Astrocyte (in vitro differentiated cells and primary cell): ENCODE measurements at regions not wholly inside any gene's neighbourhood (a gene's known extent, or its start where the extent isn't known, plus 50 kb on each side); places are given as distances from the start of the nearest gene placed in this dataset.

Experiments
- DNase-seq: peaks from one replicate; pipeline ENCODE4 v3.0.0-alpha.2; 2010; ENCODE audit warnings: low read depth
- FAIRE-seq: peaks from 2 replicates; lab custom pipeline; 2011; peaks lifted over from hg19 to GRCh38; lab: Jason Lieb, UNC
- H2AFZ ChIP-seq: 2 replicates; pipeline ENCODE4 v1.6.0; 2012; ENCODE audit warnings: low read depth, low read length, inconsistent platforms
- H3K27ac ChIP-seq: 2 replicates; pipeline ENCODE4 v1.5.1; 2011; ENCODE audit warnings: low read depth, low read length, inconsistent platforms
- H3K27me3 ChIP-seq: 2 replicates; pipeline ENCODE4 v1.6.0; 2011; ENCODE audit warnings: low read length, inconsistent platforms; ENCODE audit not compliant: insufficient read depth
- H3K36me3 ChIP-seq: 2 replicates; pipeline ENCODE4 v1.5.1; 2011; ENCODE audit warnings: low read length, inconsistent platforms; ENCODE audit not compliant: insufficient read depth
- H3K4me1 ChIP-seq: 2 replicates; pipeline ENCODE4 v1.5.1; 2011; ENCODE audit warnings: low read length, inconsistent platforms; ENCODE audit not compliant: insufficient read depth
- H3K4me2 ChIP-seq: 2 replicates; pipeline ENCODE4 v1.6.0; 2012; ENCODE audit warnings: low read length, inconsistent platforms
- H3K4me3 ChIP-seq: 2 replicates; pipeline ENCODE4 v1.5.1; 2011; ENCODE audit warnings: low read depth, mild to moderate bottlenecking, low read length, inconsistent platforms; ENCODE audit not compliant: insufficient read depth
- H3K79me2 ChIP-seq: 2 replicates; pipeline ENCODE4 v1.6.0; 2012; ENCODE audit warnings: mild to moderate bottlenecking, low read length, inconsistent platforms; ENCODE audit not compliant: insufficient read depth
- H3K9ac ChIP-seq: 2 replicates; pipeline ENCODE4 v1.6.0; 2012; ENCODE audit warnings: mild to moderate bottlenecking, low read length, inconsistent platforms
- H3K9me3 ChIP-seq: 2 replicates; pipeline ENCODE4 v1.5.1; 2012; ENCODE audit warnings: low read depth, mild to moderate bottlenecking, low read length, inconsistent platforms; ENCODE audit not compliant: insufficient read depth
- H4K20me1 ChIP-seq: 2 replicates; pipeline ENCODE4 v1.6.0; 2012; ENCODE audit warnings: low read length, inconsistent platforms; ENCODE audit not compliant: insufficient read depth
- H3K27ac Mint-ChIP-seq: one replicate; pipeline ENCODE4 v1.8.0; 2021; ENCODE audit warnings: mild to moderate bottlenecking, mixed read lengths; ENCODE audit not compliant: unreplicated experiment
- H3K27me3 Mint-ChIP-seq: one replicate; pipeline ENCODE4 v1.8.0; 2021; ENCODE audit warnings: low read depth, mixed read lengths; ENCODE audit not compliant: unreplicated experiment
- H3K36me3 Mint-ChIP-seq: one replicate; pipeline ENCODE4 v1.8.0; 2021; ENCODE audit warnings: low read depth, mixed read lengths; ENCODE audit not compliant: unreplicated experiment
- H3K4me1 Mint-ChIP-seq: one replicate; pipeline ENCODE4 v1.8.0; 2021; ENCODE audit warnings: low read depth, mixed read lengths; ENCODE audit not compliant: unreplicated experiment
- H3K4me3 Mint-ChIP-seq: one replicate; pipeline ENCODE4 v1.8.0; 2021; ENCODE audit warnings: mild to moderate bottlenecking, moderate library complexity, mixed read lengths; ENCODE audit not compliant: unreplicated experiment
- H3K9me3 Mint-ChIP-seq: one replicate; pipeline ENCODE4 v1.8.0; 2021; ENCODE audit warnings: mild to moderate bottlenecking, mixed read lengths; ENCODE audit not compliant: unreplicated experiment
- CTCF ChIP-seq: IDR thresholded peaks from 2 replicates; pipeline ENCODE4 v1.5.1; 2011; ENCODE audit warnings: low read depth, mild to moderate bottlenecking, inconsistent platforms, low read length, moderate library complexity; ENCODE audit not compliant: insufficient read depth
- EZH2 ChIP-seq: IDR thresholded peaks from 2 replicates; pipeline ENCODE4 v1.6.1; 2012; ENCODE audit warnings: mild to moderate bottlenecking, low read length, inconsistent platforms; ENCODE audit not compliant: insufficient read depth

GRCh38 chr9:30579810-30580209, 1804.6 kb upstream of the ACO1 start:
- H4K20me1 ChIP-seq, result no peaks in the 10 kb centered on the region

GRCh38 chr9:30582240-30582639, 1802.2 kb upstream of the ACO1 start:
- peaks cover 4% of the 10 kb centered on the region for H3K4me1 Mint-ChIP-seq
- H4K20me1 ChIP-seq, result no peaks in the 10 kb centered on the region
- H3K4me3 Mint-ChIP-seq, result no peak overlapping the region
- no peak overlapping the region for H3K27ac Mint-ChIP-seq
- no peaks in the 10 kb centered on the region for H3K79me2 ChIP-seq
- no peaks in the 10 kb centered on the region for H3K27me3 Mint-ChIP-seq
- peaks cover 3% of the 10 kb centered on the region for H3K9me3 Mint-ChIP-seq
- no peak overlapping the region for H3K4me2 ChIP-seq
- no peaks in the 10 kb centered on the region for H3K36me3 ChIP-seq
- no peaks in the 10 kb centered on the region for H3K27me3 ChIP-seq
- FAIRE-seq (no peak), DNase-seq (no peak)
- H3K27ac ChIP-seq, result no peak overlapping the region
- H3K9ac ChIP-seq, result no peak overlapping the region
- H3K36me3 Mint-ChIP-seq, result no peaks in the 10 kb centered on the region
- TF ChIP-seq EZH2, result no peak
- TF ChIP-seq CTCF, result no peak
- H3K4me3 ChIP-seq, result no peak overlapping the region
- no peaks in the 10 kb centered on the region for H3K9me3 ChIP-seq
- no peak overlapping the region for H2AFZ ChIP-seq
- H3K4me1 ChIP-seq, result no peaks in the 10 kb centered on the region

More at GRCh38 chr9:30579810-30580209, 1804.6 kb upstream of the ACO1 start:
- H3K9me3 ChIP-seq, result peaks cover 6% of the 10 kb centered on the region
- no peak overlapping the region for H3K4me2 ChIP-seq
- H3K9me3 Mint-ChIP-seq, result no peaks in the 10 kb centered on the region
- H2AFZ ChIP-seq, result no peak overlapping the region
- H3K36me3 ChIP-seq, result no peaks in the 10 kb centered on the region
- H3K4me1 ChIP-seq, result no peaks in the 10 kb centered on the region
- no peak for TF ChIP-seq EZH2
- no peak for TF ChIP-seq CTCF
- no peaks in the 10 kb centered on the region for H3K36me3 Mint-ChIP-seq
- no peak overlapping the region for H3K27ac Mint-ChIP-seq
- no peaks in the 10 kb centered on the region for H3K79me2 ChIP-seq
- no peak overlapping the region for H3K4me3 ChIP-seq
- no peaks in the 10 kb centered on the region for H3K27me3 Mint-ChIP-seq
- H3K4me1 Mint-ChIP-seq, result peaks cover 4% of the 10 kb centered on the region
- no peak overlapping the region for H3K4me3 Mint-ChIP-seq
- H3K27me3 ChIP-seq, result no peaks in the 10 kb centered on the region
- no peak for FAIRE-seq
- no peak for DNase-seq
- H3K27ac ChIP-seq, result no peak overlapping the region
- no peak overlapping the region for H3K9ac ChIP-seq

- no peak overlapping the region for H3K9ac ChIP-seq
- H3K4me3 Mint-ChIP-seq, result no peak overlapping the region
- H2AFZ ChIP-seq, result no peak overlapping the region
- TF ChIP-seq CTCF, result no peak
- no peak for TF ChIP-seq EZH2
- H3K36me3 Mint-ChIP-seq, result no peaks in the 10 kb centered on the region
- no peaks in the 10 kb centered on the region for H3K27me3 ChIP-seq
- H3K27ac Mint-ChIP-seq, result no peak overlapping the region
- H3K9me3 ChIP-seq, result no peaks in the 10 kb centered on the region
- no peaks in the 10 kb centered on the region for H3K27me3 Mint-ChIP-seq
- H4K20me1 ChIP-seq, result no peaks in the 10 kb centered on the region
- H3K4me2 ChIP-seq, result no peak overlapping the region
- H3K9me3 Mint-ChIP-seq, result peaks cover 3% of the 10 kb centered on the region
- H3K79me2 ChIP-seq, result no peaks in the 10 kb centered on the region
- H3K4me1 Mint-ChIP-seq, result peaks cover 4% of the 10 kb centered on the region
- H3K36me3 ChIP-seq, result no peaks in the 10 kb centered on the region
- FAIRE-seq (no peak), DNase-seq (no peak)
- no peaks in the 10 kb centered on the region for H3K4me1 ChIP-seq
- no peak overlapping the region for H3K27ac ChIP-seq
- H3K4me3 ChIP-seq, result no peak overlapping the region
These were observed 1799.9 kb upstream of the ACO1 start for GRCh38 chr9:30584559-30584958.
